NOMO-1 treated with dmso at 0.1 percent for 144 hours (cell line): ENCODE measurements at regions not wholly inside any gene's neighbourhood (a gene's known extent, or its start where the extent isn't known, plus 50 kb on each side); places are given as distances from the start of the nearest gene placed in this dataset.

Source experiments
- DNase-seq: peaks from one replicate; lab custom pipeline; 2025; ENCODE audit not compliant: unreplicated experiment; lab: John Stamatoyannopoulos, UW

DNA sequence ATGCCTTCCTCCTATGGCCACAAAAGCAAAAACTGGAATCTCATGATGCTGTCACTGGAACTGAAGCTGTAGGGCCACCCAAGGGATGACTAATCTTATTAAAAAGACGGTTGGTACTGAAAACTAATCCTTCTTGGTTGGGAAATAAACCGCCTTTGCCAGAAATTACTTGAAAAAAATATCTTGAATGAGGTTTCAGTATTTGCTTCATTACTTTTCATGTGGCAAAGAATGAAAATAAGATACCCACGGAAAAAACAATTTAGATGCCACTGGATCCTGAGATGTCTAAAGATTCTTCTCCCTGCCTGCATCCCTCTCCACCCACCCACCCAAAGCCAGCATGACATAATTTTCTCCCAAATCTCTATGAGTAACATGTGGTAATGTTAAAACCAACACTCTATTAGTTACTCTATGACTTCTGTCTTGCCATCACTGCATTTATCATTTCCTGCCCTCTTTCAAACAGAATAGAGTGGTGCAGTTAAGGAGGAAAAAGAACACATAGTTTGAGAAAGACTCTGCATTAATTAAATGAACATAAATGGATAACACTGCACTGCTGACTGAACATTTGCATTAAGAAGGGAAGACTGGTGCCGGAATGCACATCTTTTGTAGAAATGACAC is 111.8 kb upstream of the DPH6 start:
- DNase-seq, result no peak

DNA sequence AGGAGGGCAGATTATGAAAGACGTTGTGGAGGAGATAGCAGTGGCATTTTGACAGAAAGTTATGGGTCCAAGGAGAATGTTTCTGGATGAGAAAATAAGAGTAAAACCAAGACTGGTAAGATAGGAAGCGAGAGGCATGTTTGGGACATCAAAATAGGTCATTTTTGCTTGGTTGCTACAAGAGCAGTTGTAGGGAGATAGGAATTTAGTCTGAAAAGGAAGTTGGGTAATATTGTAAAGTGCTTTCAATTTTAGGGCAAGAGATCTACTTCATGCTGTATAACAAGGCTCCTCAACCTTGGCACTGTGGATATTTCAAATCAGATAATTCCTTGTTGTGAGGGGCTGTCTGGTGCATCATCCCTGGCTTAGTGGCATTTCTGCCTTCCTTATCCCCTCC is 118.0 kb upstream of the DPH6 start:
- peak; percentile 33 for DNase-seq

DNA sequence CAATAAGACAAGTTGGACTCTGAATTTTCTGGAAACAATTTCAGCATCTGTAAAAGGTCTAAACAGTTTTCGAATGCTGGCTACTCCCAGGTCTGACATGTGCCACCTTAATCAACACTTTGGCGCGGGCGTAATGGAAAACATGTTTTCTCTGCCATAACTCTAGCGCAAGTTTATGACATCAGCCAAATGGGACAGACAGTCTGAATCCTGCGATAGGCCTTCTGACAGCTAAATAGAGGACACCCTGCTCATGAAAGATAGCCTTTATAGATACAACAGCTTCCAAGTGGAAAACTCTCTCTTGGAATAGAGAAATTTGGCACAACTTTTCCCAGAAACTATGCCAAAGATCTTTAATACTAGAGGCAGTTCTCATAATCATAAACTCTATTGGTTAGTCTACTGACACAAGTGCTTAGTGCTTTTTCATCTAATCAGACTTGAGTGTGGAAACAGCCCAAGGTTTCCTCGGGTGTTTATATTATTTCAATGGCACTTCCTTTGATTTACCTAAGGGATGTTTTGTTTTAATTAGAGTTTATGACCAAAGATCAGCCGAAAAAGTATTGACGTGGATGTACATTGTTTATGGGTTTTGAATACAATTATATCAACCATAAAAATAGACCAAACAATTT is 120.1 kb upstream of the DPH6 start:
- no peak for DNase-seq

DNA sequence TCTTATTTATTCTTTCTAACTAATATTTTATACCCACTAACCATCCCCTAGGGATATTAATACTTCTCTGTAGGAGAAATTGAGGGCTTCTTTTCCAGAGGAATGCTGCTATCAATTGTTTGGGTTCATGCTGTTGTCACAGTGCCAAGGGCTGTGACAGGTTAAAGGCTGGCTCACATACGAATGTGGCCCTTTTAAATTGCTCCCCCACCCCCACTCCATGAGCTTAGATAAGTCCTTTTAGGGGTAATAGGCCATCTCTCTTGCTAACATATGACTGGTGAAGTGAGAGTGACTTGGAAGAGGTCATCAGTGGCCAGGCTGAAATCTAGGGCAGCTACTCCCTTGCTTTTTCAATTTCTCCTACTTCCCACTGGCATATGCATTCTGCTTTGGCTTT is 121.9 kb upstream of the DPH6 start:
- no peak for DNase-seq

DNA sequence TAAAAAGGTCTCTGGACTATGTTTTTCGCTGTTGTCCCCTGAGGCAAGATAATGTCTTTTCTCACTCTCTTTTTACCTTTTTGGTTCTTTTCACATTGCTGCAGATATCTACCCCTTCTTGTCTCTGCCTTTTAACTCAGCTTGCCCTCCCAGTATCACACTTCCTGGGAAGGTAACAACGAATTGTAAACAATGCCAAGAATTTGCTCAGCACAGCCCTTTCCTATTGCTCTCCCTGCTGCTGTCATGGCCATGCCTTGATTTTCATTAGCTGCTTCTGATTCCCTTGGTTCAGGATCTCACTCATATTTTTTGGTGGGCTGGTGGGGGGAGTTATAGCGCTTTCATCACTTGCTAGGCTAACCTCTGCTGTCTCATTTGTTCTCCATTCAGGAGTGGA is 123.1 kb upstream of the DPH6 start:
- DNase-seq, result no peak

DNA sequence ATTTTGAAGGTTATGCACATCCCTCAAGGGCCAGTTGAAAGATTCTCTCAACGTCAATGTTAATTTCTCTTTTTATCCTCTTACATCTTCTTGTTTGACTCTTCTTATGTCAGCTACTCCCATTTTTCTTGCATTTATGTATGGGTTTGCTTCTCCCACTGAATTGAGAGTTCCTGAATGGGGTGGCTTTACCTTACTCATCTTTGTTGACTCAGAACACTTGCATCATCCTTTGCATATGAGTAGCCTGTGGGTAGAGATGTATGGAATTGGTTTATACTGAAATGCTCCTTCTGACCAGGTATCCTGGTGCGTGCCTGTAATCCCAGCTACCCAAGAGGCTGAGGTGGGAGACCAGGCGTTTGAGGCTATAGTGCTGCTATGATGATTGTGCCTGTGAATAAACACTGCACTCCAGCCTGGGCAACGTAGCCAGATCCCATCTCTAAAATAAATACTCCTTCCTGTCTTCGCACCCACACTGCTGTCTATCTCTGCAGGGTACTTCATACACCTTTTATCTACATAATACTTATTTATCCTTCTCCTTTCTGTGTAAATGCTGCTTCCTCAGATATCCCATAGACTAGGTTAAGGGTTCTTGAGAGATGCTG is 123.6 kb upstream of the DPH6 start:
- DNase-seq, result no peak

DNA sequence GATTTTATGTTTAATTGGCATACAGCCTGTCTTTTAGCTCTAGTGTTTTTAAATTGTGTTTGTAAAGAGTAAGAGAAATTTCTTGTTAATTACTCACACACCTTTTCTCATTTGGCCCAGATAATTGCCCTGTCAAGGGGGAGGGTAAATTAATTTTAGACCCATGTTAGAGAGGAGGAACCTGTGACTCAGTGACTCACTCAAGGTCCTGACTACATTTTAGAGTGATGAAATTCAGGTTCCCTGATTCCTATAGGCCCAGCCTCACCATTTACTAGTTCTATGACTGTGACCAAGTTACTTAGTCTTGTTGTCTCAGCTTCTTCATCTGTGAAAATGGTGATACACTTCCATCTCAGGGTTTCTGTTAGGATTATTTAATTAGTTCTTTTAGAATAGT is 125.2 kb upstream of the DPH6 start:
- no peak for DNase-seq

DNA sequence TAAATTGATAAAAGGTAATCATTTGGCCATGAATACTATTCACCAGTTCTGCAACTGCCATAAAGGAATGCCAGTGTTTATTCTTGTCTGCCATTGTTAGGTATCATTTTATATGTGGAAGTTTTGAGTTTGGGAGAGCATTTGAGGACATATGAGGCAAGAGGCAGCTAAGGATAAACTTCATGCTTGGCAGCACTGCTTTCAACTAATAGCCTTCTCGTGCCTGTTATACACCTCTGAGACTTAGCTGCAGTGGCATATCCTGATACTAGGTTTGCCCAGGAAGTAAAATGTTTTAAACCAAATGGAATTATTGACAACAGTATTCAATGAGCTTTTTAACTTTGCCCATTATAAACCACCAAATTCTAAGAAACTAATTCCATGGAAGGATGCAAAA is 126.0 kb upstream of the DPH6 start:
- no peak for DNase-seq

DNA sequence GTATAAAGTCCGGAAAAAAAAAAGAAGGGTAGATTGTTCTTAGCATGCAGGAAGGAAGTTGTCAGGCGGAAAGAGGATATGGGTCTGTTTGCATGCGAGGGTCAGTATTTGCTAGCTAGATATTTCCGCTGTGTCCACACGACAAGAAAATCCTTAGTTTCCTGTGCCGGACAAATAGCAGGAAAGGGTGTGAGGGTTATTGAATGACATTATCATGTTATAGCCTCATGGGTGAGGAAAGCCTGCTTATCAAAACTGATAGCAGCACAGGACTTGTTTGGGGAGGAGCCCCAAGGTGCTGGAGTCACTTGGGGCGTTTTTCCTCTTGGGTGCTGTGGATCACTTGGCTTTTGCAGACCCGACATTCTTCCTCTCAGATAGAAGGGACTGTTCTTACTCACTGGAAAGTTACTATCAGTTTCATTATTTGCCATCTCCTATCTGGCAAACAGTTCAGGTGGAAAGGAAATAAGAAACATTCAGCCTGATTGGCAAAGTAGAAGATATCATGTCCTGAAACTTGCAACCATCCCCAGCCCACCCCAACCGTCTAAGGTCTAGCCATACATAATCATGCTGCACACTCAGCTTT is 127.2 kb upstream of the DPH6 start:
- DNase-seq, result no peak

DNA sequence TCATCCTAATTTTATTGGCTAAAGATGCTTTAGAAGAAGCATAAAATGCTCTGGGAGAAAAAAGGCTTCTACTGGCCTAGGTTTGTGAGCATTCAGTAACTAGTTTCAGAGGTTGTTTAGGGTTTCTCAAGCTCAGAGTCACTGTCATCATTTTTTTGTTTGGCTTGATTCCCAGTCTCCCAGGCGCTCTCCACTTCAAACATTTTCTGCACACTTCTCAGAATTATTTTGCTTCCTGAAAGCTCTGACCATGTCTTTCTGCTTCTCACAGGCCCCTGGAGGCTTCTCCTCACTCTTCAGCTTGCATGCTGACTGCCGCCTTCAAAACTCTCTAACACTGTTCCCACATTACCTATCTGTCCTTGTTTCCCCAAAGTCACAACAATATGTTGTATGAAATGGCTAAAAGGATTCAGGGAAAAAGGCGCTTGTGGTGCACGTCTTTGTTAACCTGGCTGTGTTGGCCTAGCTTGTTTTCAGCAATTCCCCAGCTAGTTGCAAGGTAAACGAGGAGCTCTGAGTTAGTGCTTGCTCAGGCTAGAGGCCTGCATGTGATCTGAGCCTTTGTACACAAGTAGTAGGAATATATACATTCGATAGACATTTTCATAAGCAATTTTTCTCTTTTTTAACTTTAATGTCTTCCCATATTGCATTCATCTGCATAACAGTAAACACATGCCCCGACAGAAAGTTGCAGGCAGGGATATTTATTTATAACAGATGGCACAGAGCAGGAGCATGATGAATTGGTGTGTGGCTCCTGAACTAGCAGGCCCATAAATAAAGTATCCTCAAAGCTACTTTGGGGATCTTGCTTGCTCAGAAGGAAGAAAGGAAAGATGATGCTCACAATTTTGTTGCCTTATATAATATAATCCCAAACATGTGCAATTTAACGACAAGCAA is 129.2 kb upstream of the DPH6 start:
- DNase-seq, result no peak

DNA sequence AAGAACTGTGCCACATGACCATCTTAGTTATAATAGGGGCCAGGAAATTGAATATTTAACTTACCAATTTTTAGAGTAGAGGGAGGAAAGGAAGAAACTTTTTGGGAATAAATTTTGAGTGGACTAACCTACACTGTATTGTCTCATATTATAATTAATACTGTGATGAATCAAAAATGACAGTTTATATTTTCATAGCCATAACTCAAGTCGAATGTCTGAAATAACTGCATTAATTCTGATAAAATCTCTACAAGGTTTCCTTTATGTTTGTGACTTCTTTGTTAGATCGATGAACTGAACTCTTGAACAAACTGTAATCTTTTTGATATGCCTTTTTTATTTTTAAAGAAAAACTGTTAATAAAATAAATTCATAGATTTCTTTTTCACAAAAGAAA is 132.8 kb upstream of the DPH6 start:
- DNase-seq, result no peak

DNA sequence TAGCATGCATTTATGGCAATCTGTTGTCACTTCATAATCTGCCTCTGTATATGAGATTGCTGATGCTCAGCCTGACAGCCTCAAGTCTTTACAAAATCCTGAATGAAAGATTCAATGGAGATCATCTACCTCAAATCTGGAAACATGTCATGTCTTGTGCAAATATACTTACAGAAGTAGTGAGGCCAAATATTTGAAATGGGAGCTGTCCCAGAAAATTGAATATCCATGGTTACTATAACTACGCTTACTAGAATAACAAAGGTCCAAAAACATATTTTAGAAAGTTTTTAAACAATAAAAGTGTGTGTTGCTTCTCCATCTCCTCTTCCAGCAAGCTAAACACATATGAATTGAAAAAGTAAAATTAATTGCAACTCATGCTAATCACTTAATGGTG is 133.2 kb upstream of the DPH6 start:
- DNase-seq, result no peak

DNA sequence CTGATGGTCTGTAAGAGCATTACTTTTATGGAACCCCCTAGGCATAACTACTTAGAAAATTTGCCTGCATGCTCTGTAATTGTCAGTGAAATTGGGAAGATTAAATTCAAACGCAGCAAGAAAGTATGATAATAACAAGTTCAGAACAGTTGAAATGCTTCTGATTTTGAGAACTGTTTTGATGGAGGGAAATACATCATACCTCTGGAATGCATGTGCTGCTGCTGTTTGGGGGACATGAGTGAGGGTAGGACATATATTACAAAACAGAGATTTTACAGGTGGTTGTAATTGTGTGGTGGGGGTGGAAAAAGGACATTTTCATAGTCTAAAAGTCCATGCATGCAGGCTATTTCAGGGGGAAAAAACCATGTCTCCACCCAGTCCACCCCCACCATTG is 135.0 kb upstream of the DPH6 start:
- DNase-seq, result no peak

DNA sequence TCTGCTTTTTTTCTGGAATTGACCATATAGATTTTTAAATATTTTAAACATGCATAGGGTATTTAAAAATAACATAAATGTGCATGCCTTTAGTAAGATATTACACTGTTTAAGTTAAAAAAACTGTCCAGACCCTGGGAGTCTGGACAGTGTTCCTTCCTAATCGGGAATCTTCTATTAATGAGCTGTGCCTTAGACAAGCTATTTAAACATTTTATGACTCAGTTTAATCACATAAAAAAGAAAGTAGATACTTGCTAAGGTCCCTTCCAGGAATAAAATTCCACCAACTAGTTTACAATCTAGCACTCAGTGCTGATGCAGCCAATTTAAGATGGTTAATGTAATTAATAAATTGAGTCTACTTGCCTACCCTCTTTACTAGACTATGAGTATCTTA is 140.4 kb upstream of the DPH6 start:
- no peak for DNase-seq

DNA sequence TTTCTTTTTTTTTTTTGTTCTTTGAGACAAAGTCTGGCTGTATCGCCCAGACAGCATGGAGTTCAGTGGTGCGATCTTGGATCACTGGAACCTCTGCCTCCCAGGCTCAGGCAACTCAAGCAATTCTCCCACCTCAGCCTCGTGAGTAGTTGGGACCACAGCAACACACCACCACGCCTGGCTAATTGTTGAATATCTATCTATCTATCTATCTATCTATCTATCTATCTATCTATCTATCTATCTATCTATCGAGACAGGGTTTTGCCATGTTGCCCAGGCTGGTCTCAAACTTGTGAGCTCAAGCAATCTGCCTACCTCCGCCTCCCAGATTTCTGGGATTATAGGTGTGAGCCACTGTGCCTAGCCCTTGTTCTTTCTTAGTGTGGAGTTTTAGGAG is 143.3 kb upstream of the DPH6 start:
- DNase-seq, result no peak

DNA sequence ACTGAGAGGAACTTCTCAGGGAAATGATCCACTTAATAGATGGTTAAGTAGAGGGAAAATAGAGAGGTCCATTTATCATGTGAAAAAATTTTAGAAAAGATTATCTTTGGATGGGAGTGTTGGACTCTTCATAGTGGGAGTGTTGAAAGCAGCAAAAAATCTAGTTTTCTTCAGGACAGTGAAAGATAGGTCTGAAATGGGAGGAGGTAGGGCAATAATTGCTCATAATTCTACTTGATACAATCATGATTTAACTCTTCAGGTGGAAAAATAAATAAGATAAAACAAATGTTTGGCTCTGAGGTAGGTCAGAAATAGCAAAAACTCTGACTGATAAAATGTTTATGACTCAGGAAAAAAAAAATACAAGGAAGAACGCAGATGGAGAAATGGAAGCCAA is 144.1 kb upstream of the DPH6 start:
- no peak for DNase-seq

DNA sequence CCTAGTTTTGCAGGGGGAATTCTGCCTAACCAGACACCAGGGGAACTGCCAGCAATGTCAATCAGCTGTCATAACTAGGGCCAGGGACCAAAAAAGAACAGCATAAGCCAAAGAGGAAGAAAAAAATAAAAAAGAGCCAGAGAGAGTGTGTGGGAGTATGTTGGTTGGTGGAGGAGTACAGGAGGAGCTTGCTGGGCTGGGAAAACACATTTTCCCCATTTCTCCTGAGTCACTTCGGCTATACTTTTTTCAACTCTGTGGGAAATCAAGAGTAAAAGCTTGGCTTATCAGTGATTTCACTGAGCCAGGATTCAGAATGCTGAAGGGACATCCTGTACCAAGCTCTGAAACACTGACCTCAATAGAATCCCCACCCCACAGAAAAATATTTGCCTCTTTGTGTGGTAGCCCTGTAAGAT is 144.7 kb upstream of the DPH6 start:
- no peak for DNase-seq

DNA sequence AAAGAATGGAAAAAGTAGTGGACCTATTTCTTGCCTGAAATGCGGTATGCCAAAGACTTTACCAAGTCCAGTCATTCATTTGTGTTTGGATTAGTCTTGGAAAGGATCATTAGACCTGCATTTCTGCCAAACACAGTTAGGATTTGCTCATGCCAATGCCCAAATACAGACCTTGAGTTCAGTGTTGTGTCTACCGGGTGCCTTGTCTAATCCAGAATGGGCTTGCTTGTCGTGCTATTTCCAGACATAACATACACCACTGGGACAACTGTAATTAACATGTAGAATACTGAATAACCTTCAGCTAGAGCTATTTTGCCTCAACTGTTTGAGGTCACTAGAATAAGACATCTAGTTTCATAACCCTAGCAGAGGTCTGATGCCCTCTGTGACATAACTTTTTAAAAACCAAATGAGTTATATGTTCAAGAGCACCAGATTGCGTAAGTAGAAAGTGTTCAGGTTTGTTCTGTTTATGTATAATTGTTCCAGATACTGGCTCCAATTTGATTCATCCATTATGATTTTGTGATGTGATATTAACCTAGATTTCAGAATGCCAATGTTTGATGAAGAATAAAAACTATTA is 145.3 kb upstream of the DPH6 start:
- no peak for DNase-seq

DNA sequence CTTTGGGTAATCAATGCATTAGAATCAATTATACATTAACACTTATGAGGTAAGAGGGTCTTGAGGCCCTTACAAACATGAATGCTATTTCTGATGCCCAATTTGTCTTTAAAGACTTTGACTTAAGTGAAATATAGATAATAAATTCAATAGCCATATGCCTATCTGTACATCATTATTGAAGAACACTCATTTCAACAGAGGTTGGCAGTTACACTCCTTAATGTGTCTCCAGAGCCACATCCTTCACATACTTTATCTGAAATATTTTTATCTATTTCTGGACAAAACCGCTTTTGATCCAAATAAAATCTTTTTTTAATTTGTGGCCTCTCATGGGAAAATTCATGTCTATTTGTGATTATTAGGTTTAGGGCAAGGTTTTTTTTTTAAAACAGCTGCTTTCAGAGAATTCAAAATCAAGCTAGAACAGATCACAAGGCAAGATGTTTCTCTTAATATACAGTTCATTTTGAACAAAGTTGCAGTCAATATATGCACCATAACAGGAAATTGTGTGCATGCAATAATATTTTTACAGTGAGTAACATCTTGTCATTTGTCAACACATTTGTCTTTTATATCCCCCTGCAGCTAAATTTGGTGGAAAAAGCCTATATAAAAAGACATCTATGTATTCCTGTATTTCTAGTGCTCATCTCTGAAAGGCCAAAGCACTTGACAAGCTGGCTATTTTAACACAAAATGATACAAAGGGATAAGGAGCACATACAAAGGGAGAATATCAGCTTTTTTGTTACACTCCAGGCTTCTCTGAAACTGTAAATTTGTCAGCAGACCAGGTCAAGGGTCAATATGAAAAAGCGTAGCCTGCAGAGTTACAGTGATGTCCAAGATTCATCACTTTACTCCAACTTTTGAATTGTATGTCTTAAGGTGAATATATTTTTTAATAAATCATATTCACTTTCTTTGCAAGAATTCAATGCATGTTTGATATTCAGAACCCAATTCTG is 146.2 kb upstream of the DPH6 start:
- DNase-seq, result no peak

DNA sequence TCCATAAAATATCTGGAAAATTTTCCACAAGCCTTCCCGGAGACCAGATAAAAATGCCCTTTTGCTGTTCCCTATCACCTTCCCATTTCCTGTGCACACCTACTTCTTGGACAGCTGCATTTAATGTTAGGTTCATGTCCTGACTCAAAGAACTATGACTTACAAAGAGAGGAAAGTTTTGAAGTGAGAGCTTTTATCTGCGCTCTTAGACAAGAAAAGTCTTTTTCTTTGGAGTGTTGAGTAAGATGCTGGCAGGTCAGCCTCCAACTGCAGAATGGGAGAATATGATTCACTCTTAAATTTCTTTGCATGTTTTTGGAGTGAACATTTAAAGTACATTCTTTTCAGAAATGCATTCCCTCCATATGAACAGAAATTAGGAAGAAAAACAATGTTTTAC is 147.3 kb upstream of the DPH6 start:
- DNase-seq, result no peak
